ENCODE measurements at regions not wholly inside any gene's neighbourhood (a gene's known extent, or its start where the extent isn't known, plus 50 kb on each side); places are given as distances from the start of the nearest gene placed in this dataset.

DNA sequence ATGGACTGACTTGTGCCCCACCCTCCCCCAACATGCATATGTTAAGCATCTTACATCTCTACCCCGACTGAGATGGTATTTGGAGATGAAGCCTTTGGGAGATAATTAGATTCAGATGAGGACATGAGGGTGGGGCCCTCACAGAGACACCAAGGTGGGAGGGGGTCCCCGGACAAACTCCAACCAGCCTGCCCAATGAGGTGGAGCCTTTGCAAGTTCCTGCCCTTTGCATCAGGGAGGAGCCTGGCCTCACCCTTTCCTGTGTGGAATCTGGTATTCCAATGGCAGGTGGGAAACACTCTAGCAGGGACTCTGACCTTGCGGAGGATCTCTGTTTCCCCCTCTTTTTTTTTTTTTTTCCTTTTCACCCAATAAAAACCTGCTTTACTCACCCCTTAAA is 589.9 kb upstream of the BOD1L1 start:
- H3K4me3 ChIP-seq (ENCODE audit: low read depth in 1 of 5, low read length in 5 of 5) = no peak overlapping the region
- H3K9me3 ChIP-seq (ENCODE audit: control insufficient read depth in 5 of 5, low read length in 5 of 5) = peaks cover 0 to 2% (median 0%) of the 10 kb centered on the region in 5 donors
- no peaks in the 10 kb centered on the region for H3K36me3 ChIP-seq (ENCODE audit: control insufficient read depth in 5 of 5, insufficient read depth in 5 of 5, low read length in 5 of 5)

DNA sequence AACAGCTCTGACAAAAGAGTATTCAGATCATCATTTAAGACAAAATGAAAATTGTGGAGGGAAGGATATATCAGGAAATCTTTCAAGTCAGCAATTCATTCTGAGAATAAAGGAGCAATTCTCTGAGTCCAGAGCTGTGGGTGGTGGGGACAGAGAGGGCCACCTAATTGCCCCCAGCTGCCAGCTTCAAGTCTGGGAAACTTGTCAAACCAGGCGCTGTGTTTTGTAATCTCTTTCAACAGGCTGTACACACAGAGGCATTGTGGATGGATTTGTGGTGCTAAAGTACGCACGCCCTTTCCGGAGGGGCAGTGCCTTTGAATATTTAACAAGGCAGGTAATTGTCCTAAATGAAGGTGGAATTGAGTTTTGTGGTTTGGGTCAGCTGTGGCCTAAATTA is 591.1 kb upstream of the BOD1L1 start:
- no peaks in the 10 kb centered on the region for H3K9me3 ChIP-seq (ENCODE audit: control insufficient read depth in 5 of 5, low read length in 5 of 5)
- H3K9ac ChIP-seq (ENCODE audit: low read length in 5 of 5) = no peak overlapping the region
- H3K4me3 ChIP-seq (ENCODE audit: low read depth in 1 of 5, low read length in 5 of 5) = no peak overlapping the region

More for the DNA sequence above, 589.9 kb upstream of the BOD1L1 start:
- Histone ChIP-seq H3K27me3 (ENCODE audit: control insufficient read depth in 5 of 5, insufficient read depth in 4 of 5, low read length in 5 of 5) (no peaks in the 10 kb centered on the region), H3K9ac (ENCODE audit: low read length in 5 of 5) (no peak overlapping the region), H3K27ac (ENCODE audit: low read depth, low read length) (no peak overlapping the region), H3K4me1 (ENCODE audit: control insufficient read depth in 5 of 5, insufficient read depth in 5 of 5, low read length in 5 of 5) (no peaks in the 10 kb centered on the region)

GRCh38 chr4:14221176-14221575 is 593.7 kb upstream of the BOD1L1 start:
- Histone ChIP-seq H3K4me3 (ENCODE audit: low read depth in 1 of 5, low read length in 5 of 5) (no peak overlapping the region), H3K27ac (ENCODE audit: low read depth, low read length) (no peak overlapping the region), H3K9ac (ENCODE audit: low read length in 5 of 5) (no peak overlapping the region), H3K4me1 (ENCODE audit: control insufficient read depth in 5 of 5, insufficient read depth in 5 of 5, low read length in 5 of 5) (no peaks in the 10 kb centered on the region), H3K36me3 (ENCODE audit: control insufficient read depth in 5 of 5, insufficient read depth in 5 of 5, low read length in 5 of 5) (no peaks in the 10 kb centered on the region), H3K9me3 (ENCODE audit: control insufficient read depth in 5 of 5, low read length in 5 of 5) (no peaks in the 10 kb centered on the region), H3K27me3 (ENCODE audit: control insufficient read depth in 5 of 5, insufficient read depth in 4 of 5, low read length in 5 of 5) (no peaks in the 10 kb centered on the region)

More for the DNA sequence above, 591.1 kb upstream of the BOD1L1 start:
- Histone ChIP-seq H3K27me3 (ENCODE audit: control insufficient read depth in 5 of 5, insufficient read depth in 4 of 5, low read length in 5 of 5) (no peaks in the 10 kb centered on the region), H3K36me3 (ENCODE audit: control insufficient read depth in 5 of 5, insufficient read depth in 5 of 5, low read length in 5 of 5) (no peaks in the 10 kb centered on the region), H3K27ac (ENCODE audit: low read depth, low read length) (no peak overlapping the region), H3K4me1 (ENCODE audit: control insufficient read depth in 5 of 5, insufficient read depth in 5 of 5, low read length in 5 of 5) (no peaks in the 10 kb centered on the region)

DNA sequence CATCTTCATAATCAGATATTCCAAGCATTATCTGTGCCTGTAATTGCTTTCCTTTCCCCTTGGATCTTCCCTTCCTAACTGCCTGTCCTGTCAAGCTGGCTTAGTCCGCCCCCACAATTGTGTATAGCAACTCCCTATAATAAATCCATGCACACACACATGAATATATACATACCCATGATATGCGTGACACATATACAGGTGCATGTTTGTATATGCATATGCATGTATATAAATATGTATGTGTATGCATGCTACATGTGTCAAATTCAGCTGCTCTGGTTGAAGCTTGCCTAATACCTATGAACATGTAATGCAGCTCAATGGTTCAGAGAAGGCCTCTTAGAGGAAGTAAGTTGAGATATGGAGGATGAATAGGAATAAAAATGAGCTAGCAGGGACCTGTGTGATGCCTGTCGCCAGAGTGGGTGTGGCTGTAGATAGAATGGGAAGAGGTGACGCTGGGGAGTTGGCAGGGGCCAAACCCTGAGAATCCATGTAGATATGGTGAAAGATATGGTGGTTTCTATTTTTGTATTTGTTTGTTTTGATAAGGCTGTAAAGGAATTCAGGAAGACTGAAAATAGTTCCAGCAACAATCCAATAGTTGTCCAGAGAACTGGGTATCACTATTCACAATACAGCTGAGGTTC is 595.0 kb upstream of the BOD1L1 start:
- H3K4me1 ChIP-seq (ENCODE audit: control insufficient read depth in 5 of 5, insufficient read depth in 5 of 5, low read length in 5 of 5) = no peaks in the 10 kb centered on the region
- H3K27me3 ChIP-seq (ENCODE audit: control insufficient read depth in 5 of 5, insufficient read depth in 4 of 5, low read length in 5 of 5) = no peaks in the 10 kb centered on the region
- no peak overlapping the region for H3K27ac ChIP-seq (ENCODE audit: low read depth, low read length)
- no peaks in the 10 kb centered on the region for H3K9me3 ChIP-seq (ENCODE audit: control insufficient read depth in 5 of 5, low read length in 5 of 5)
- no peak overlapping the region for H3K9ac ChIP-seq (ENCODE audit: low read length in 5 of 5)
- H3K36me3 ChIP-seq (ENCODE audit: control insufficient read depth in 5 of 5, insufficient read depth in 5 of 5, low read length in 5 of 5) = no peaks in the 10 kb centered on the region
- H3K4me3 ChIP-seq (ENCODE audit: low read depth in 1 of 5, low read length in 5 of 5) = no peak overlapping the region

- no peaks in the 10 kb centered on the region for H3K4me1 ChIP-seq (ENCODE audit: control insufficient read depth in 5 of 5, insufficient read depth in 5 of 5, low read length in 5 of 5)
- H3K9ac ChIP-seq (ENCODE audit: low read length in 5 of 5) = no peak overlapping the region
- H3K27me3 ChIP-seq (ENCODE audit: control insufficient read depth in 5 of 5, insufficient read depth in 4 of 5, low read length in 5 of 5) = no peaks in the 10 kb centered on the region
- no peaks in the 10 kb centered on the region for H3K9me3 ChIP-seq (ENCODE audit: control insufficient read depth in 5 of 5, low read length in 5 of 5)
- no peaks in the 10 kb centered on the region for H3K36me3 ChIP-seq (ENCODE audit: control insufficient read depth in 5 of 5, insufficient read depth in 5 of 5, low read length in 5 of 5)
- no peak overlapping the region for H3K4me3 ChIP-seq (ENCODE audit: low read depth in 1 of 5, low read length in 5 of 5)
- no peak overlapping the region for H3K27ac ChIP-seq (ENCODE audit: low read depth, low read length)
Observed at GRCh38 chr4:14223461-14223860, 595.9 kb upstream of the BOD1L1 start.

GRCh38 chr4:14225688-14226207 is 598.2 kb upstream of the BOD1L1 start:
- no peaks in the 10 kb centered on the region for H3K27me3 ChIP-seq (ENCODE audit: control insufficient read depth in 5 of 5, insufficient read depth in 4 of 5, low read length in 5 of 5)
- no peak overlapping the region for H3K27ac ChIP-seq (ENCODE audit: low read depth, low read length)
- H3K9me3 ChIP-seq (ENCODE audit: control insufficient read depth in 5 of 5, low read length in 5 of 5) = no peaks in the 10 kb centered on the region
- H3K36me3 ChIP-seq (ENCODE audit: control insufficient read depth in 5 of 5, insufficient read depth in 5 of 5, low read length in 5 of 5) = no peaks in the 10 kb centered on the region
- no peak overlapping the region for H3K4me3 ChIP-seq (ENCODE audit: low read depth in 1 of 5, low read length in 5 of 5)
- H3K9ac ChIP-seq (ENCODE audit: low read length in 5 of 5) = no peak overlapping the region
- H3K4me1 ChIP-seq (ENCODE audit: control insufficient read depth in 5 of 5, insufficient read depth in 5 of 5, low read length in 5 of 5) = no peaks in the 10 kb centered on the region

DNA sequence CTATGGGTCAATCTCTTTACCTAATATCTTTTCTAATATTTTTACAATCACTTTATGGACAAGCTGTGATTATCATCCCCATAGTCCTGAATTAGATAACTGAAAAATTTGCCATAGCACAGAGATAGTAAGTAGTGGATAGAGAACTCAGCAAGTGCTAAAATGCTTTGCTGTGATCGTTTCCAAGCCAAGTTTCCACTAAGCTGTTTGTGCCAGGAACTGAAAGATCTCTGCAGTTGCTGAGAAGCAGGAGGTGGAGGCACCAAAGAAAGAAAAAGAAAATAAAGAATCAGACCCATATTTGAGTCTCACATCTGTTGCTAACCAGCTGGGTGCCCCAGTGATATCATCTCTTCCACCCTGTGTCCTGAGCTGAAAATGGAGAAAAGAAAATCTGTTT is 605.6 kb upstream of the BOD1L1 start:
- H3K9me3 ChIP-seq (ENCODE audit: control insufficient read depth in 5 of 5, low read length in 5 of 5) = no peaks in the 10 kb centered on the region
- H3K4me3 ChIP-seq (ENCODE audit: low read depth in 1 of 5, low read length in 5 of 5) = no peak overlapping the region
- no peak overlapping the region for H3K27ac ChIP-seq (ENCODE audit: low read depth, low read length)
- H3K4me1 ChIP-seq (ENCODE audit: control insufficient read depth in 5 of 5, insufficient read depth in 5 of 5, low read length in 5 of 5) = no peaks in the 10 kb centered on the region
- H3K36me3 ChIP-seq (ENCODE audit: control insufficient read depth in 5 of 5, insufficient read depth in 5 of 5, low read length in 5 of 5) = no peaks in the 10 kb centered on the region
- H3K27me3 ChIP-seq (ENCODE audit: control insufficient read depth in 5 of 5, insufficient read depth in 4 of 5, low read length in 5 of 5) = no peaks in the 10 kb centered on the region
- H3K9ac ChIP-seq (ENCODE audit: low read length in 5 of 5) = no peak overlapping the region

GRCh38 chr4:14234307-14234706 is 606.8 kb upstream of the BOD1L1 start:
- no peaks in the 10 kb centered on the region for H3K27me3 ChIP-seq (ENCODE audit: control insufficient read depth in 5 of 5, insufficient read depth in 4 of 5, low read length in 5 of 5)

DNA sequence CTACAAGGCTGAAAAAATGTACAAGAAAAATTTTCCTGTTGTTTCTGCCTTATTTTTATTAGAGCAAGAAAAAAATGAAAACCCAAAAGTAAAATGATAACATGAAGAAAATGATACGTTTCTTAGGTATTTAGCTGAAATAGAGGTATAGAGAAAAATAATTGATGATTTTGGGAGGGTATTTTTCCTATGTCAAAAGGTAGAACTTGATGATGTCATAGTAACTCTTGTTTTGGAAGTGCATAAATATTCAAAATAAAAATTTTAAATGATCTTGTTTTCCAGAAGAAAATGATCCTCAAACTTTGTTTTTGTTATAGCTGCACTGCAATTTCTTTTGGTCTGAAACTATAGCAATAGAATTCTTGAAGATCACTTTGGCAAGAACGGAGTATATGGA is 608.8 kb upstream of the BOD1L1 start:
- H3K36me3 ChIP-seq (ENCODE audit: control insufficient read depth in 5 of 5, insufficient read depth in 5 of 5, low read length in 5 of 5) = no peaks in the 10 kb centered on the region
- no peaks in the 10 kb centered on the region for H3K4me1 ChIP-seq (ENCODE audit: control insufficient read depth in 5 of 5, insufficient read depth in 5 of 5, low read length in 5 of 5)
- H3K4me3 ChIP-seq (ENCODE audit: low read depth in 1 of 5, low read length in 5 of 5) = no peak overlapping the region
- H3K27ac ChIP-seq (ENCODE audit: low read depth, low read length) = no peak overlapping the region
- H3K27me3 ChIP-seq (ENCODE audit: control insufficient read depth in 5 of 5, insufficient read depth in 4 of 5, low read length in 5 of 5) = no peaks in the 10 kb centered on the region
- no peak overlapping the region for H3K9ac ChIP-seq (ENCODE audit: low read length in 5 of 5)
- no peaks in the 10 kb centered on the region for H3K9me3 ChIP-seq (ENCODE audit: control insufficient read depth in 5 of 5, low read length in 5 of 5)

More at GRCh38 chr4:14234307-14234706, 606.8 kb upstream of the BOD1L1 start:
- H3K4me3 ChIP-seq (ENCODE audit: low read depth in 1 of 5, low read length in 5 of 5) = no peak overlapping the region
- H3K9me3 ChIP-seq (ENCODE audit: control insufficient read depth in 5 of 5, low read length in 5 of 5) = no peaks in the 10 kb centered on the region
- H3K36me3 ChIP-seq (ENCODE audit: control insufficient read depth in 5 of 5, insufficient read depth in 5 of 5, low read length in 5 of 5) = no peaks in the 10 kb centered on the region
- no peak overlapping the region for H3K9ac ChIP-seq (ENCODE audit: low read length in 5 of 5)
- H3K4me1 ChIP-seq (ENCODE audit: control insufficient read depth in 5 of 5, insufficient read depth in 5 of 5, low read length in 5 of 5) = no peaks in the 10 kb centered on the region
- H3K27ac ChIP-seq (ENCODE audit: low read depth, low read length) = no peak overlapping the region

DNA sequence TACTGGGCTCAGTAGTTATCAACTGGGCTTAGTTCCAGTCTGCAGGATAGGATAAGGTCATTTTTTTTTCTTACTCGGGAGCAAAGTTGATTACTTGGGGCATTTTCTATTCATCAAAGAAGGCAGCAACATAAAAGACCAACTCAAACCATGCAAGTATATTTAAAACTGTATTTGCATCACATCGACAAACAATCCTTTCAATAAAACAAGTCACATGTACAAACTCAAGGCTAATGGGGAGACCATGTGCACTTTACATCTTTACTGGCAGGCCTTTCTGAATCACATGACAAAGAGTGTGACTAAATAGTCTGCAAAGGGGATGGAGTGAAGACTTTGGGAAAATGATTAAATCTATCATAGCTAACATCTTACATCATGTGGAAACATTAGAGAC is 610.4 kb upstream of the BOD1L1 start:
- Histone ChIP-seq H3K27ac (ENCODE audit: low read depth, low read length) (no peak overlapping the region), H3K9me3 (ENCODE audit: control insufficient read depth in 5 of 5, low read length in 5 of 5) (no peaks in the 10 kb centered on the region), H3K4me3 (ENCODE audit: low read depth in 1 of 5, low read length in 5 of 5) (no peak overlapping the region), H3K4me1 (ENCODE audit: control insufficient read depth in 5 of 5, insufficient read depth in 5 of 5, low read length in 5 of 5) (no peaks in the 10 kb centered on the region), H3K27me3 (ENCODE audit: control insufficient read depth in 5 of 5, insufficient read depth in 4 of 5, low read length in 5 of 5) (no peaks in the 10 kb centered on the region), H3K9ac (ENCODE audit: low read length in 5 of 5) (no peak overlapping the region), H3K36me3 (ENCODE audit: control insufficient read depth in 5 of 5, insufficient read depth in 5 of 5, low read length in 5 of 5) (no peaks in the 10 kb centered on the region)

Data from subcutaneous abdominal adipose tissue (tissue), 5 donors.